ENCODE measurements at regions not wholly inside any gene's neighbourhood (a gene's known extent, or its start where the extent isn't known, plus 50 kb on each side); places are given as distances from the start of the nearest gene placed in this dataset.
"Not testable (repeated sequence)": the region's sequence is repeated elsewhere in the genome, so short reads cannot be mapped to it uniquely, and the experiment has no call there.

- no peak for DNase-seq (ENCODE audit: extremely low read depth, low read depth)
- no peak for TF ChIP-seq CTCF (IDR thresholded peaks at IDR 0.05; ENCODE audit: low read depth, low read length)
Observed at GRCh38 chr5:155711882-155712281, 615.1 kb upstream of the SGCD start.

- DNase-seq (ENCODE audit: extremely low read depth, low read depth), result not testable (repeated sequence)
Observed at GRCh38 chr5:155714435-155714834, 612.5 kb upstream of the SGCD start.

DNA sequence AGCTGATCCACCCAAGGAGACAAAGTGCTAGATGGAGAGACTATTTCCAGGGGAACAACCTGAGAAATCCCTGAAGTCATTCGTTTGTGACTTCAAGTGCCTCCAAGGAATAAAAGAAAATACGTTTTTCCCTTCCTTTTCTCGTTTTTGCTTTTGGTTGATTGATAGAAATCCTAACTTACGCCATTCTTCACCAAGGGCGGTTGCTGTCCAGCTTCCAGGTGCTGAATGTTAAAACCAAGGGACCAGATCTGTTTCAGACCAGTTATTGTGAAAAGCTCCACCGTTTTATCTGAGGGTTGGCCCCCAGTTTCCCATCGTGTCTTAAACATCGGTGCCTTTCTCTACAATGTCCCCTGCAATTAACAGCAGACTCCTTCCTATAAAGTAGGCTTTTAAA is 600.7 kb upstream of the SGCD start:
- no peak for TF ChIP-seq CTCF (IDR thresholded peaks at IDR 0.05; ENCODE audit: low read depth, low read length)
- no peak for DNase-seq (ENCODE audit: extremely low read depth, low read depth)

- no peak for DNase-seq (ENCODE audit: extremely low read depth, low read depth)
- no peak for TF ChIP-seq CTCF (IDR thresholded peaks at IDR 0.05; ENCODE audit: low read depth, low read length)
Observed at GRCh38 chr5:155727512-155728145, 599.3 kb upstream of the SGCD start.

DNA sequence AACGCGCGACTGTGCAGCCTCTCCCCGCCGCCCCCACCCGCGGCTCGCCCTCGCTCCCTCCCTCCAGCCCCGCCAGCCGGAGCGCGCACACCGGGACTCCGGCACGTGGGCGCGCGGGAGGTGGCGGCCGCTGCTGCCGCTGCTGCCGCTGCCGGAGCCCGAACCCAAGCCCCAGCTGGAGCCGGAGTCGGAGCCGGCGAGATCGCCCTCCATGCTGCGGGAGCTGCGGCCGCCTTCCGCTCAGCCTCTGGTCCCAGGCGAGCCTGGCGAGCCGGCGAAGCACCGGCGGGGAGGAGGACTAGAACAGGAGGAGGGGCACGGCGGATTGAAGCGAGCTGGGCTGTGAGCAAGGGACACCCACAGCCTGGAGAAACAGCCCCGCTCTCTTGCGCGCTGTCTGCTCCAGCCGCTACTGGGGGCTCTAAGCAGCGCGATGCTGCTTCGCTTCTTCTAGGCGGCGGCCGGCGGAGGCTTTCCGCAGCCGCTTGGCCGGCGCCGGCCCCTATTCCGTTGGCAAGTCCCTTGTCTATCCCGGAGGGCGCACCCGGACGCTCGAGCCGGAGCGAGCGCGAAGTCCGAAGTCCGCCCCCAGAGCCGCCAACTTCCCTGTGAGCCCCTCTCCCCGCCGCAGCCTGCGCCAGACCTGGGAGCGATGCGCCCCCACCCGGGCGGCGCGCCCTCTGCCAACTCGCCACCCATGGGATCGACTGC is 598.7 kb upstream of the SGCD start:
- TF ChIP-seq CTCF (IDR thresholded peaks at IDR 0.05; ENCODE audit: low read depth, low read length), result no peak
- no peak for DNase-seq (ENCODE audit: extremely low read depth, low read depth)

GRCh38 chr5:155728857-155729683 is 597.9 kb upstream of the SGCD start:
- no peak for DNase-seq (ENCODE audit: extremely low read depth, low read depth)
- peak; percentile 6 for TF ChIP-seq CTCF (IDR thresholded peaks at IDR 0.05; ENCODE audit: low read depth, low read length)

DNA sequence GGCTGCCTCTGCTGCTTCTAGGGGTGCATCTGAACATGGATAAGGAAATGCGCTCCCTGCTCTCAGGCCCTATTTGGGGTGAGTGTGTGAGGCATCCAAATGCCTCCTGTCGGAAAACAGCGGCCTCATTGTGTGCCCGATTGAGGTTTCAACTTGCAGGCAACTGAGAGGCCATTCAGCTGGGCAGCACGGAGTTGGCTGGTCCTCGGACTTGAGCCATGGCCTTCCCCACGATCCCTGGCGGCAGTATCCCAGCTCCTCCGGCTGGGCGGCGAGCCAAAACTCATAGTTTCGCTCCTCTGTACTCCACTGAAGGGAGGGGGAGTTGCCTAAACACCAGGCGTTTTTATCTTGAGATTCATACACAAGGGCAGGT is 597.3 kb upstream of the SGCD start:
- DNase-seq (ENCODE audit: extremely low read depth, low read depth), result no peak
- TF ChIP-seq CTCF (IDR thresholded peaks at IDR 0.05; ENCODE audit: low read depth, low read length), result no peak

Data from AG09319 (cell line).